ENCODE measurements at regions not wholly inside any gene's neighbourhood (a gene's known extent, or its start where the extent isn't known, plus 50 kb on each side); places are given as distances from the start of the nearest gene placed in this dataset.

DNA sequence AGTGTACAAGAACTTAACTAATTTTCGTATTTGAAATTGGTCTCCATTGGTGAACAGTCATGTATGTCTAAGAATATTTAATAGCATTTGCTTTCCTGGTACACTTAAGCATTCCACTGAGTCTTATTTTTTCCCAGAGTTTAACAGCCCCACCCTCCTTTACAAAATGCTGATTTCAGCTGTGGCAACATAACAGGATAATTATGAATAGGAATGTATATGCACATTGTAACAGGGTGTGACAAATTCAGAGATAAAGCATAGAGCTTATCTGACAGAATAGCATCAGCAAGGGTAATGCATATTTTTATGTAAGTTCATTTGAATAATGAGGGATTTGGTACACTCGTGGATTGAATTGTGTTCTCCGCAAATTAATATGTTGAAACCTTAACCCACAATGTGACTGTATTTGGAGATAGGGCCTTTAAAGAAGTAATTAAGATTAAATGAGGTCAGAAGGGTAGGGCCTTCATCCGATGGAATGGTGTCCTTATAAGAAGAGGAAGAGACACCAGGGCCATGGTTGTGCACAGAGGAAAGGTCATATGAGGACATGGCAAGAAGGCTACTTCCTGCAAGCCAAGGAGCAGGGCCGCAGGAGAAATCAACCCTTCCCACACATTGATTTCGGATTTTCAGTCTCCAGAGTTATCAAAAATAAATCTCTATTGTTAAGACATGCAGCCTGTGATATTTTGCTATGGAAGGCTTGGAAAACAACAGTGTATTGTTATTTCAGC lies 439.7 kb upstream of the CDH20 start:
- H3K4me3 ChIP-seq (ENCODE audit: low read depth, low read length) = no peak overlapping the region
- no peak for DNase-seq (ENCODE audit: low read depth, low spot score)
- TF ChIP-seq, protein P1, sequence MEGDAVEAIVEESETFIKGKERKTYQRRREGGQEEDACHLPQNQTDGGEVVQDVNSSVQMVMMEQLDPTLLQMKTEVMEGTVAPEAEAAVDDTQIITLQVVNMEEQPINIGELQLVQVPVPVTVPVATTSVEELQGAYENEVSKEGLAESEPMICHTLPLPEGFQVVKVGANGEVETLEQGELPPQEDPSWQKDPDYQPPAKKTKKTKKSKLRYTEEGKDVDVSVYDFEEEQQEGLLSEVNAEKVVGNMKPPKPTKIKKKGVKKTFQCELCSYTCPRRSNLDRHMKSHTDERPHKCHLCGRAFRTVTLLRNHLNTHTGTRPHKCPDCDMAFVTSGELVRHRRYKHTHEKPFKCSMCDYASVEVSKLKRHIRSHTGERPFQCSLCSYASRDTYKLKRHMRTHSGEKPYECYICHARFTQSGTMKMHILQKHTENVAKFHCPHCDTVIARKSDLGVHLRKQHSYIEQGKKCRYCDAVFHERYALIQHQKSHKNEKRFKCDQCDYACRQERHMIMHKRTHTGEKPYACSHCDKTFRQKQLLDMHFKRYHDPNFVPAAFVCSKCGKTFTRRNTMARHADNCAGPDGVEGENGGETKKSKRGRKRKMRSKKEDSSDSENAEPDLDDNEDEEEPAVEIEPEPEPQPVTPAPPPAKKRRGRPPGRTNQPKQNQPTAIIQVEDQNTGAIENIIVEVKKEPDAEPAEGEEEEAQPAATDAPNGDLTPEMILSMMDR (IDR thresholded peaks at IDR 0.05; ENCODE audit: insufficient read depth, low read length, missing control alignments) = no peak
- CTCF ChIA-PET = no interaction called here
- POLR2A ChIA-PET = no interaction called here

DNA sequence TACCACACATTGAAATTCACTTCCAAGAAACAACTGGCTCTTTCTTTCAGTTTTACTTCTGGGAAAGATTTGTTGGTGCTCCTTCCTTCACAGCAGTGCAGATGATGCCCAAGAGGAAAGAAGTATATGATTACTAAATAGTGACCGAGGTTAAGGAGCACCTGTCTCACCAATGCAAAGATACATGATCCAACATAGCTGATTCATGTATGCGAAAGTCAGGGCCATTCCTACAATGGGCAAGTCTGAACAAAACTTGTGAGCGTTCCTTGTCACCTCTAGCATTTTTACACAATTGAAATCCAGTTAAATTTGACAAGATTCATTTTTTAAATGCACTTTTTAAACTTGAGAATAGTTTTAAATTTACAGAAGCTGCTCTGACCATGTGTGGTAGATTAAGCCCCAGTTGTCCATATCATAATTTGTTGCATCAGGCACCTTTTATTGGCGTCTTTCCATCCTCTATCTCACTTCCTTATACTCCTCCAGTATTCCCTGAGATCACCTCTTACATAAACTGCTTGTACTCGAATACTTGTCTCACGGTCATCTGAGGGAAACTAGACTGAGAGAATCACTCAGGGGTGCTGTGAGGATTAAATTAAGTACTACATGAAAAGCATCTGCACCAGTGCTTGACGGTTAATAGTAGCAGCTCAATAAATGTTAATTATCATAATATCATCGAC lies 438.8 kb upstream of the CDH20 start:
- no peak overlapping the region for H3K4me3 ChIP-seq (ENCODE audit: low read depth, low read length)
- DNase-seq (ENCODE audit: low read depth, low spot score) = no peak
- CTCF ChIA-PET = no interaction called here
- TF ChIP-seq, protein P1 (IDR thresholded peaks at IDR 0.05; ENCODE audit: insufficient read depth, low read length, missing control alignments) = no peak
- POLR2A ChIA-PET = no interaction called here

DNA sequence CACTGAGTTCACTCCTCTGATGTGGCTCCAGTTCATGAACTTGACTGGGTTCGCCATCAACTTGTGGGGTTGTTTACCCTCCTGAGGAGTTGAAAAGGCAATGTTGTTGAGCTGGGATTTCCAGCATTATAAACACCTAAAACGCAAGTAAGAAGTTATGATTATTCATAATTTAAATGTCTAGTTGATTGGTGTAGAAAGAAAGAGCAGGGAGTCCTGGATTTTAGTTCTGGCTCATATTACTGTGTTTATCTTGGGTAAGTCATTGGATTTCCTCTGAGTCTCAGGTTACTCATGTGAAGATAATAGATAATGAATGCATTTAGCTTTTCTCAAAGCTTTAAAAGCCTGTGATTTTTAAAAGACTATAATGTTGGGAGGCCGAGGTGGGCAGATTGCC lies 438.0 kb upstream of the CDH20 start:
- ChIA-PET CTCF (no interaction called here), POLR2A (no interaction called here)
- TF ChIP-seq, protein P1 (IDR thresholded peaks at IDR 0.05; ENCODE audit: insufficient read depth, low read length, missing control alignments) = no peak
- H3K4me3 ChIP-seq (ENCODE audit: low read depth, low read length) = no peak overlapping the region
- no peak for DNase-seq (ENCODE audit: low read depth, low spot score)

DNA sequence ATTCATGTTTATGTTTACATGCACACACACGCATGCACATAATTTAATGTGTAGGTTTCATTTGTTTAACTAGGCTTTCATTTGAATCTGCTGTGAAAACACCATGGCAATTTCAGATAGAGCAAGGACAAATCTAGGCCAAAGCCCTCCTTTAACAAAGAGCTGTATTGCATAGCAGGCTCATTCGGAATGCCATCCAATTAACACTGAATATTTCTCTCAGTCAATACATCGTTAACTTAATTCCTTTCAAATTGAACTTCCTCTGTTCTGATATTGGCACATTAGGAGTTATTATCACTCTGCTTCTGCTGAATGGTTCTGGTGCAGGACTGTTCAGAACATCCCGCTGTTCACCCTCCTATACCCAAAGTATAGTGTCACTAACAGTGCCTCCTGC lies 435.1 kb upstream of the CDH20 start:
- DNase-seq (ENCODE audit: low read depth, low spot score) = no peak
- TF ChIP-seq, protein P1 (IDR thresholded peaks at IDR 0.05; ENCODE audit: insufficient read depth, low read length, missing control alignments) = no peak
- CTCF ChIA-PET = no interaction called here
- no peak overlapping the region for H3K4me3 ChIP-seq (ENCODE audit: low read depth, low read length)
- POLR2A ChIA-PET = no interaction called here

DNA sequence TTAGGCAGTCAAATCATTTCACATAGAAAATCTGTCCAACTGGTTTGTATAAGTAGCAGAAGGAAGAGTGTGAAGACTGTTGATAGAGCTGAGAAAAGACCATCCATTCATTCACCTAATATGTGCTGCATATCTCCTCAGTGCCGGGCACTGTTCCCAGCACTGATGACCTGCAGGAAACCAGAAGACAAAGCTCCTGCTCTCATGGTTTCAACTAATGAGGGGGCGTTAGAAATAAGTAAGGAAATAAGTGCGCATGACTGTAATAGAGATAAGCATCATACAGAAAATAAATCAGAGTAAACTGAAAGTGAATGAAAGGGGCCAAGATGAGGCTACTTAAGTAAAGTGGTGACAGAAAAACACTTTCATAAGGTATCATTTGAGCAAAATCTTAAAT lies 427.5 kb upstream of the CDH20 start:
- DNase-seq (ENCODE audit: low read depth, low spot score) = no peak
- no peak overlapping the region for H3K4me3 ChIP-seq (ENCODE audit: low read depth, low read length)
- ChIA-PET CTCF (no interaction called here), POLR2A (no interaction called here)
- TF ChIP-seq, protein P1 (IDR thresholded peaks at IDR 0.05; ENCODE audit: insufficient read depth, low read length, missing control alignments) = no peak

DNA sequence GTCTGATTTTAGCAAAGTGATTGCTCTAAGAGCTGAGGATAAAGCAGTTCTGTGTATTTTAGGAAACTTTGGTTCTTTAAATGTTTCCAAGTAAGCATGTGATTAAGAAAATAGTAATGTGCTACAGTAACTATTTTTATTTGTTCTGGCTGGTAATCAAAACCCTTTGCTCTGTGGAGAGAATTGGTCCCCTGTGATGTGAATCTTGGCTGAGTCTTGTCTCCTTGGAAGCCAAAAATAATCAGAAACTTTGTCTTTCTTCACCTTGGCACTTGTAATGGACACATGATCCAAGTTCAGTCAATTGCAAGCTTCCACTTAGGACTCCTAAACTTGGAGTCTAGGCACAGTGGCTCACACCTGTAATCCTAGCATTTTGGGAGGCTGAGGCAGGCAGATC lies 422.7 kb upstream of the CDH20 start:
- TF ChIP-seq, protein P1 (IDR thresholded peaks at IDR 0.05; ENCODE audit: insufficient read depth, low read length, missing control alignments) = no peak
- DNase-seq (ENCODE audit: low read depth, low spot score) = no peak
- ChIA-PET POLR2A (no interaction called here), CTCF (no interaction called here)
- H3K4me3 ChIP-seq (ENCODE audit: low read depth, low read length) = no peak overlapping the region

Data from AG04449 (cell line).